Spleen (tissue), 11 donors: ENCODE measurements at regions not wholly inside any gene's neighbourhood (a gene's known extent, or its start where the extent isn't known, plus 50 kb on each side); places are given as distances from the start of the nearest gene placed in this dataset.
A peak's percentile ranks its signal among the peaks of the same experiment; 100 is the strongest.

Source experiments
- DNase-seq: peaks from one replicate; pipeline ENCODE4 v3.0.0-alpha.2; 2020
- H3K27ac ChIP-seq, 8 donors: fragments of 200-600 bp; sonication (generic) in 7 of 8; 1 replicate in 4 of 8; 2 replicates in 4 of 8; pipeline versions ENCODE4 v1.5.0 to v1.8.0; 2016 to 2021; ENCODE audit warnings: inconsistent platforms in 4 of 8, mild to moderate bottlenecking in 4 of 8, moderate library complexity in 1 of 8
- H3K27me3 ChIP-seq, 7 donors: fragments of 200-600 bp; sonication (generic) in 6 of 7; replicated peaks in 1 of 7; 1 replicate in 4 of 7; 2 replicates in 3 of 7; pipeline versions ENCODE4 v1.5.0 to v1.8.0; 2016 to 2021; ENCODE audit warnings: inconsistent platforms in 3 of 7, mild to moderate bottlenecking in 1 of 7
- H3K36me3 ChIP-seq, 6 donors: fragments of 200-600 bp; sonication (generic) in 5 of 6; 1 replicate in 4 of 6; 2 replicates in 2 of 6; pipeline versions ENCODE4 v1.5.0 to v1.8.0; 2016 to 2021; ENCODE audit warnings: inconsistent platforms in 2 of 6
- H3K4me1 ChIP-seq, 6 donors: fragments of 200-600 bp; sonication (generic) in 5 of 6; 1 replicate in 3 of 6; 2 replicates in 3 of 6; pipeline versions ENCODE4 v1.5.0 to v1.8.0; 2016 to 2021; ENCODE audit warnings: inconsistent platforms in 3 of 6
- H3K4me3 ChIP-seq, 8 donors: fragments of 200-600 bp; sonication (generic) in 7 of 8; 1 replicate in 4 of 8; 2 replicates in 4 of 8; pipeline versions ENCODE4 v1.5.0 to v1.8.0; 2016 to 2021; ENCODE audit warnings: inconsistent platforms in 4 of 8, mild to moderate bottlenecking in 4 of 8, moderate library complexity in 2 of 8
- H3K9me3 ChIP-seq, 8 donors: fragments of 200-600 bp; sonication (generic) in 7 of 8; 1 replicate in 4 of 8; 2 replicates in 4 of 8; pipeline versions ENCODE4 v1.5.0 to v1.8.0; 2016 to 2021; ENCODE audit warnings: inconsistent platforms in 4 of 8
- CTCF ChIP-seq, 11 experiments: fragments of 200-600 bp in 7 of 11; fragments of 450-650 bp in 4 of 11; sonication (generic) in 4 of 11; IDR thresholded peaks in 8 of 11; conservative IDR thresholded peaks in 3 of 11; 1 replicate in 7 of 11; 2 replicates in 4 of 11; pipeline versions ENCODE4 v1.4.0 to v1.8.0; 2016 to 2021; ENCODE audit warnings: antibody characterized with exemption in 11 of 11, inconsistent platforms in 4 of 11, mild to moderate bottlenecking in 1 of 11
- POLR2A ChIP-seq, 3 donors: fragments of 450-650 bp; IDR thresholded peaks; one replicate each; pipeline ENCODE4 v1.5.1; 2017; ENCODE audit warnings: antibody characterized with exemption in 3 of 3, mild to moderate bottlenecking in 1 of 3
- POLR2AphosphoS5 ChIP-seq, 3 donors: sonication (generic); formaldehyde crosslinking; IDR thresholded peaks; one replicate each; pipeline ENCODE4 v1.5.1; 2017; ENCODE audit warnings: antibody characterized with exemption in 3 of 3
- WGBS, 5 donors: extraction: QIAGEN DNeasy Blood & Tissue Kit in 3 of 5; methylation state at CpG; one replicate each; pipeline versions ENCODE4 v1.1.5 to v1.1.7; 2013 to 2018; 5-methylcytosine and 5-hydroxymethylcytosine counted together
- intact Hi-C: fragments of 100-400 bp; cut with DNase I; formaldehyde crosslinking; loops from one replicate; pipeline ENCODE4 v1.15.0; 2023; ENCODE audit warnings: low total_unique reads
- donor health status: healthy with polysubstance abuse.
- donor health status: DM: no; HTN: no; CAD: no; lungs with moderate emphysema.
- donor health status: DM: no; HTN: no; CAD: no.
- donor health status: Bipolar disorder and iron deficiency.
- donor health status: healthy.
- donor health status: DM: no; HTN: no; CAD: no.
- donor health status: DM: yes; HTN: yes; CAD: no.

GRCh38 chr9:90037146-90037797 lies 432.5 kb downstream of the GADD45G start:
- no peak for DNase-seq
- Histone ChIP-seq H3K27ac (no peak overlapping the region), H3K4me3 (no peak overlapping the region), H3K4me1 (no peaks in the 10 kb centered on the region), H3K36me3 (no peaks in the 10 kb centered on the region), H3K9me3 (no peaks in the 10 kb centered on the region), H3K27me3 (no peaks in the 10 kb centered on the region)
- intact Hi-C loops: no loop called here
- WGBS, 5 donors: 90 to 97% (median 93%) methylated on average over 11 of the region's 11 CpGs
- TF ChIP-seq POLR2A (IDR thresholded peaks at IDR 0.05) (no peak), CTCF (IDR thresholded peaks at IDR 0.05 in 8 of 11, conservative IDR thresholded peaks at IDR 0.05 in 3 of 11) (no peak), POLR2AphosphoS5 (IDR thresholded peaks at IDR 0.05) (no peak)

- 82 to 96% (median 90%) methylated on average over 6 to 9 of the region's 9 CpGs for WGBS, 5 donors
- no peak for TF ChIP-seq CTCF (IDR thresholded peaks at IDR 0.05 in 8 of 11, conservative IDR thresholded peaks at IDR 0.05 in 3 of 11)
- no peak for TF ChIP-seq POLR2A (IDR thresholded peaks at IDR 0.05)
- no peak for TF ChIP-seq POLR2AphosphoS5 (IDR thresholded peaks at IDR 0.05)
- intact Hi-C loops: no loop called here
Measured at GRCh38 chr9:90038763-90039162, 434.0 kb downstream of the GADD45G start.

GRCh38 chr9:90044263-90044662 lies 439.5 kb downstream of the GADD45G start:
- H3K9me3 ChIP-seq: no peaks in the 10 kb centered on the region
- no peaks in the 10 kb centered on the region for H3K4me1 ChIP-seq
- H3K36me3 ChIP-seq: no peaks in the 10 kb centered on the region
- no peak for DNase-seq
- no peak overlapping the region for H3K27ac ChIP-seq
- 67 to 77% (median 72%) methylated on average over 6 of the region's 6 CpGs for WGBS, 5 donors
- H3K4me3 ChIP-seq: no peak overlapping the region
- TF ChIP-seq CTCF (IDR thresholded peaks at IDR 0.05 in 8 of 11, conservative IDR thresholded peaks at IDR 0.05 in 3 of 11): no peak
- no peak for TF ChIP-seq POLR2A (IDR thresholded peaks at IDR 0.05)
- no peak for TF ChIP-seq POLR2AphosphoS5 (IDR thresholded peaks at IDR 0.05)
- intact Hi-C loops: no loop called here
- no peaks in the 10 kb centered on the region for H3K27me3 ChIP-seq

More at GRCh38 chr9:90038763-90039162, 434.0 kb downstream of the GADD45G start:
- Histone ChIP-seq H3K27ac (no peak overlapping the region), H3K27me3 (no peaks in the 10 kb centered on the region), H3K9me3 (no peaks in the 10 kb centered on the region), H3K4me1 (no peaks in the 10 kb centered on the region), H3K36me3 (no peaks in the 10 kb centered on the region), H3K4me3 (no peak overlapping the region)
- DNase-seq: peak; percentile 42

DNA sequence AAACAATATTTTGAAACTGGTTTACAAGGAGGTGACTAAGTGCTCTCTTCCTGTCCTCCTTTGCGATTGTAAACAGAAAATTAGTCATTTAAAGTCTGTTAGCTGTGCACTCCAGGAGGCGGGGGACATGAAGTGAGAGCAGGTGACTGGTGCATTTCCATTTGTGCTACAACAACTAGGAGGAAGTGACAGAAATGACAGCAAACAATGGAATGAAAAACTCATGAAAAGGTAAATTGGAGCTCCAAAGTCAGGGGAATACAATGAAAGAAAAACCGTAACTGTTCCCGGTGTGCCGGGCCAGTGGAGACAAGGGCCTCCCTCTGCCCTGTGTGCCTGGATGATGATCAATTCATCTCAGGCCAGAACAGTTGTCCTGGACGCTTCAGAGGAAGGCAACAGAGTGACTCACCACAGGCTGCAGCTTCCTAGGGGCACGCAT lies 439.9 kb downstream of the GADD45G start:
- Histone ChIP-seq H3K9me3 (no peaks in the 10 kb centered on the region), H3K27me3 (no peaks in the 10 kb centered on the region), H3K27ac (no peak overlapping the region), H3K4me1 (no peaks in the 10 kb centered on the region), H3K36me3 (no peaks in the 10 kb centered on the region), H3K4me3 (no peak overlapping the region)
- TF ChIP-seq POLR2AphosphoS5 (IDR thresholded peaks at IDR 0.05) (no peak), POLR2A (IDR thresholded peaks at IDR 0.05) (no peak), CTCF (IDR thresholded peaks at IDR 0.05 in 8 of 11, conservative IDR thresholded peaks at IDR 0.05 in 3 of 11) (no peak)
- intact Hi-C loops: no loop called here
- DNase-seq: no peak
- WGBS, 5 donors: 64 to 76% (median 68%) methylated on average over 7 of the region's 7 CpGs
